Upper lobe of right lung (tissue), 1 donor: ENCODE measurements at regions not wholly inside any gene's neighbourhood (a gene's known extent, or its start where the extent isn't known, plus 50 kb on each side); places are given as distances from the start of the nearest gene placed in this dataset.
A peak's percentile ranks its signal among the peaks of the same experiment; 100 is the strongest.
"Not testable (repeated sequence)": the region's sequence is repeated elsewhere in the genome, so short reads cannot be mapped to it uniquely, and the experiment has no call there.

Source experiments
- ATAC-seq: fragments of 200-7000 bp; cut with Tn5 transposase; one replicate; pipeline ENCODE4 v1.9.1; 2020; ENCODE audit warnings: mild to moderate bottlenecking, moderate library complexity
- DNase-seq: peaks from one replicate; pipeline ENCODE4 v3.0.0-alpha.2; 2020
- H3K27ac ChIP-seq: fragments of 200-600 bp; one replicate; pipeline ENCODE4 v1.8.0; 2022
- H3K27me3 ChIP-seq: fragments of 200-600 bp; one replicate; pipeline ENCODE4 v1.8.0; 2022; ENCODE audit warnings: mild to moderate bottlenecking
- H3K36me3 ChIP-seq: fragments of 200-600 bp; one replicate; pipeline ENCODE4 v1.8.0; 2022
- H3K4me1 ChIP-seq: fragments of 200-600 bp; one replicate; pipeline ENCODE4 v1.8.0; 2022
- H3K4me3 ChIP-seq: fragments of 200-600 bp; one replicate; pipeline ENCODE4 v1.8.0; 2022; ENCODE audit warnings: mild to moderate bottlenecking
- H3K9me3 ChIP-seq: fragments of 200-600 bp; one replicate; pipeline ENCODE4 v1.8.0; 2022
- intact Hi-C: fragments of 100-400 bp; cut with DNase I; formaldehyde crosslinking; loops from one replicate; pipeline ENCODE4 v1.11.0; 2022
- TF ChIP-seq, protein P1 (sequence below): fragments of 200-600 bp; IDR thresholded peaks from one replicate; pipeline ENCODE4 v1.8.0; 2022; ENCODE audit warnings: antibody characterized with exemption
- donor health status: DM: no; HTN: yes; CAD: no; lungs with severe emphysema.

DNA sequence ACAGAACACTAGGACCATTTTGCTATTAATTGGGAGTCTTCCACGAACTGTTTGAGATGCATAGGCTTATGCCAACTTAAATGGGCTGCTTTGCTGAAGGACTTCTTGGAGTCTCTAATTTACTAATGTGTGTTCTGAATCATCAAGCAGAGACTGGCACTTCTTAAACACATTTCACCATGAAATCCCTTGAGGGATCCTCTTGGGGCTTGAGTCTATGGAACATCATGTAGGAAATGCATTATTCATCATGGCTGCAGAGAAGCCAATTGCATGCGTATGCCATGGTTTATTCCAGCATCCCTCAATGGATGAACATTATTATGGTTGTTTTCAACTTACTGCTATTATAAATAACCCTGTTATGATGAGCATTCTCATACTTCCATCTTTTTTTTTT lies 73.4 kb downstream of the FGD2 start:
- H3K27ac ChIP-seq, result no peak overlapping the region
- DNase-seq, result no peak
- intact Hi-C loops, result no loop called here
- TF ChIP-seq, protein P1, sequence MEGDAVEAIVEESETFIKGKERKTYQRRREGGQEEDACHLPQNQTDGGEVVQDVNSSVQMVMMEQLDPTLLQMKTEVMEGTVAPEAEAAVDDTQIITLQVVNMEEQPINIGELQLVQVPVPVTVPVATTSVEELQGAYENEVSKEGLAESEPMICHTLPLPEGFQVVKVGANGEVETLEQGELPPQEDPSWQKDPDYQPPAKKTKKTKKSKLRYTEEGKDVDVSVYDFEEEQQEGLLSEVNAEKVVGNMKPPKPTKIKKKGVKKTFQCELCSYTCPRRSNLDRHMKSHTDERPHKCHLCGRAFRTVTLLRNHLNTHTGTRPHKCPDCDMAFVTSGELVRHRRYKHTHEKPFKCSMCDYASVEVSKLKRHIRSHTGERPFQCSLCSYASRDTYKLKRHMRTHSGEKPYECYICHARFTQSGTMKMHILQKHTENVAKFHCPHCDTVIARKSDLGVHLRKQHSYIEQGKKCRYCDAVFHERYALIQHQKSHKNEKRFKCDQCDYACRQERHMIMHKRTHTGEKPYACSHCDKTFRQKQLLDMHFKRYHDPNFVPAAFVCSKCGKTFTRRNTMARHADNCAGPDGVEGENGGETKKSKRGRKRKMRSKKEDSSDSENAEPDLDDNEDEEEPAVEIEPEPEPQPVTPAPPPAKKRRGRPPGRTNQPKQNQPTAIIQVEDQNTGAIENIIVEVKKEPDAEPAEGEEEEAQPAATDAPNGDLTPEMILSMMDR, result no peak
- ATAC-seq, result no peak
- H3K36me3 ChIP-seq, result no peaks in the 10 kb centered on the region
- H3K9me3 ChIP-seq, result no peaks in the 10 kb centered on the region
- H3K4me1 ChIP-seq, result peaks cover 25% of the 10 kb centered on the region
- H3K4me3 ChIP-seq, result no peak overlapping the region
- H3K27me3 ChIP-seq, result no peaks in the 10 kb centered on the region

DNA sequence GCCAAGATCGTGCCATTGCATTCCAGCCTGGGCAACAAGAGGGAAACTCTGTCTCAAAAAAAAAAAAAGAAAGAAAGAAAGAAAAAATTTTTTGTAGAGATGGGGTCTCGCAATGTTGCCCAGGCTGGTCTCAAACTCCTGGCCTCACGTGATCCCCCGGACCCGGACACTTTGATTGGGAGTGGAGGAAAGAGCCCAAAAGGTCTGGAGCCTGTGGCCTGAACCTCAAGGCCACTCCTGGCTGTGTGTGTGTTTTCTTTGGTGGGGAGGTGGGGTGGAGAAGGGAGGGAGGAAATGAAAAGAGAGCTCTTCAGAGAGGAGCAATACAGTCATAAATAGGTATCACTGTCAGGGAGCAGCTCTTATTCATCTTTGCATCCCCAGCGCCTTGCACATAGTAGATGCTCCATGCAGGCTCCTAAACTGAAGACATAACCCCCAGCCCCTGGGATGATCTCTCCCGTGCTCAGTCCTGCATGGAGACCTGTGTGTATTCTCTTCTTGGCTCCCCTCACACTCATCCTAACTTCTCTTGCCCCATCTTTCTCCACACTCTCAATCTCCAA lies 75.7 kb downstream of the FGD2 start:
- intact Hi-C loops, result no loop called here
- TF ChIP-seq, protein P1, result no peak
- no peaks in the 10 kb centered on the region for H3K9me3 ChIP-seq

DNA sequence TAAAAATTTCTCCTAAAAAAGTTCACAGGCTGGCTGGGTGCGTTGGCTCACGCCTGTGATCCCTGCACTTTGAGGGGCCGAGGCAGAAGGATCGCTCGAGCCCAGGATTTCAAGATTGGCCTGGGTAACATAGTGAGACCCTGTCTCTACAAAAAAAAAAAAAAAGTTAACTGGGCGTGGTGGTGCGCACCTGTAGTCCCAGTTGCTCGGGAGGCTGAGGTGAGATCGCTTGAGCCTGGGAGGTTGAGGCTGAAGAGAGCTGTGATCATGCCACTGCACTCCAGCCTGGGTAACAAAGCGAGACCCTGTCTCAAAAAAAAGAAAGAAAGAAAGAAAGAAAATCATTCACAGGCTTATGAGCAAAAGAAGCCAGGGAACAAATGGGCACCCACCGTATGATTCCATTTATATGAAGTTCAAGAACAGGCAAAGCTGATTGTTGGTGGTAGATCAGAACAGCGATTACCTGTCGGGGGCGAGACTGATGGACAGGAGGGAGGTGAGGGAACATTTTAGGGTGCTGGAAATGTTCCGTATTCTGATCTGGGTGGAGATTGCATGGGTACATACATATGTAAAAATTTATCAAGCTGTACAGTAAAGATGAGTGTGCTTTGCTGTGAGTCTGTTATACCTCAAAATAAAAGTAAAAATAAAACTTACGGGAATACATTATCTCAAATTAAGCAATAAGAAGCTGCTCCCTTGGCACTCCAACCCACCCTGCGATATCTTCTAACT lies 77.1 kb downstream of the FGD2 start:
- TF ChIP-seq, protein P1, result no peak
- Histone ChIP-seq H3K4me1 (peaks cover 24% of the 10 kb centered on the region), H3K27ac (peak overlapping the region; percentile 70), H3K36me3 (no peaks in the 10 kb centered on the region), H3K27me3 (no peaks in the 10 kb centered on the region), H3K9me3 (no peaks in the 10 kb centered on the region), H3K4me3 (no peak overlapping the region)
- ATAC-seq, result no peak
- intact Hi-C loops, result no loop called here
- DNase-seq, result no peak

More for the DNA sequence above, 75.7 kb downstream of the FGD2 start:
- ATAC-seq, result no peak
- Histone ChIP-seq H3K27me3 (no peaks in the 10 kb centered on the region), H3K4me1 (peaks cover 31% of the 10 kb centered on the region), H3K27ac (no peak overlapping the region), H3K36me3 (no peaks in the 10 kb centered on the region), H3K4me3 (no peak overlapping the region)
- no peak for DNase-seq

DNA sequence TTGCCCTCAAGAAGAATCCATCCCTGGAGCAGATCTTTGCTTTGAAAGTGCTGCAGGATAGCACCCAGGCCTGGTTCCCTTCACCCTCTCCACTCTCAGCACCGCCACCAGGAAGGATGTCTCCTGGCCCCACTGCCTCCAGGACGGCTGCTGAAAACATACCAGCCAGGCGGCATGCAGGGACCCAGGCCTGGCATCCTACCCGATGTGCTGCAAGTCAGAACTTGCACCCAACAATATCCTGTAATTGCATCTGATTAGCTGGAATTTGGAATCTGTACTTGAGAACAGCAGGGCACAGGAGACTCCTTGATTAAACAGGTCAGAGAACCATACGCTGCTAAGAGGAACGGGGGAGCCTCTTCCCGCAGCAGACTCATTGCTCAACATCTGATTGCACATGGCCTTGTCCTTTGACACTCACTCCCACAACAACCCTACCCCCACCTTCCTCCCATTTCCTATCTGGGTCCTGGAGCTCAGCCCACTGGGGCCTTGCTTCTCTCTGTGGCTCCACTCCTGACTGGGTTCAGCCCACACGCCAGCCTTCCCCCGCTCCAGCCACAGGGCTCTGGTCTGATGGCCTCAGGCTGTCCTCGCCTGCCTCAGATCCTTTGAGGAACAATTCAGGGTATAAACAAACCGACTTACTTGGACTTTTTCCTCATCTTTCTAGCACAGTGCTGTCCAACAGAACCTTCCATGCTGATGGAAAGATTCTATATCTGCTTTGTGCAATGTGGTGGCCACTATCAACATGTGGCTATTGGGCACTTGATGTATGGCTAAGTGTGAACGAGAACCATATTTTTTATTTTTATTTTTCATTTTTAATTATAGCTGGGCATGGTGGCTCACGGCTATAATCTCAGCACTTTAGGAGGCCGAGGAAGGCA lies 78.0 kb downstream of the FGD2 start:
- H3K4me1 ChIP-seq, result peaks cover 18% of the 10 kb centered on the region
- no peaks in the 10 kb centered on the region for H3K27me3 ChIP-seq
- TF ChIP-seq, protein P1, result no peak
- H3K4me3 ChIP-seq, result no peak overlapping the region
- DNase-seq (peak; percentile 91), ATAC-seq (peak; percentile 98)
- intact Hi-C loops, result no loop called here
- H3K9me3 ChIP-seq, result no peaks in the 10 kb centered on the region
- no peaks in the 10 kb centered on the region for H3K36me3 ChIP-seq
- peak overlapping the region; percentile 70 for H3K27ac ChIP-seq

DNA sequence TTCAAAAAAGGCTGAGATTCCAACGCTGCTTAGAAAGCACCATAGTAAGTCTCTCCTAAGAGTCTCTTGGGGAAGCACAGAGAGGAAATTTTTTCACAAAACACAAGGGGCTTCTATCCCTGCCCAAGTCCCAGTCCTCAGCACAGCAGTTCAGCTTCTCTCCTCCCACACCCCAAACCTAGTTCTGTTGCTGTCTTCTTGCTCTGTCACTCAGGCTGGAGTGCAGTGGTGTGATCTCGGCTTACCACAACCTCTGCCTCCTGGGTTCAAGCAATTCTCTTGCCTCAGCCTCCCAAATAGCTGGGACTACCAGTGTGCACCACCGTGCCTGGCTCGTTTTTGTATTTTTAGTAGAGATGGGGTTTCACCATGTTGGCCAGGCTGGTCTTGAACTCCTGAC lies 79.2 kb downstream of the FGD2 start:
- DNase-seq, intact Hi-C loops, H3K9me3 ChIP-seq, H3K4me3 ChIP-seq, H3K36me3 ChIP-seq, ATAC-seq, H3K27ac ChIP-seq, H3K27me3 ChIP-seq: not testable (repeated sequence)
- H3K4me1 ChIP-seq, result peaks cover 18% of the 10 kb centered on the region

DNA sequence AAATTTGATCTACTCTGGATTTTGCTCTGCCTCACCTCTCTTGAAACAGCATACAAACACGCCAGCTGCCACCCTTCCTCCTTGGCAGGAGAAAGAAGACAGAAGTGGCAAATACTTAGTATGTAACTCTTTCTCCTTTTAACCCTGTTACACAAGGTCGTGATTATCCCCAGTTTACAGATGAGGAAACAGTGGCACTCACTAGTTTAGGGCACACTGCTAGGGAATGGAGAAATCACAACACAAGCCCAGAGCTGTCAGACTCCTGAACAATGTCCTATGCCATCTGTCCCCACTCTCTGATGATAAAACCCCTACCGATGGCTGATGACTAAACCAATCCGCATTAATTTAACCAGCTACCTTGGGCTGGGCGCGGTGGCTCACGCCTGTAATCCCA lies 79.7 kb downstream of the FGD2 start:
- Histone ChIP-seq H3K27me3 (no peaks in the 10 kb centered on the region), H3K4me1 (peaks cover 18% of the 10 kb centered on the region), H3K27ac (no peak overlapping the region), H3K4me3 (no peak overlapping the region), H3K36me3 (no peaks in the 10 kb centered on the region), H3K9me3 (no peaks in the 10 kb centered on the region)
- intact Hi-C loops, result no loop called here
- TF ChIP-seq, protein P1, result no peak
- peak; percentile 54 for ATAC-seq
- no peak for DNase-seq
